Loucy (cell line): ENCODE measurements at regions not wholly inside any gene's neighbourhood (a gene's known extent, or its start where the extent isn't known, plus 50 kb on each side); places are given as distances from the start of the nearest gene placed in this dataset.

Experiments used
- EZH2phosphoT487 ChIP-seq: fragments of 200-600 bp; IDR thresholded peaks from 2 replicates; pipeline ENCODE4 v1.6.1; 2018; ENCODE audit warnings: antibody characterized with exemption, mild to moderate bottlenecking, moderate library complexity, borderline replicate concordance
- TF ChIP-seq, protein P1 (sequence below): fragments of 200-600 bp; sonication (generic); conservative IDR thresholded peaks from 2 replicates; pipeline ENCODE4 v1.5.1; 2014; ENCODE audit warnings: mild to moderate bottlenecking, antibody characterized with exemption, low read length

DNA sequence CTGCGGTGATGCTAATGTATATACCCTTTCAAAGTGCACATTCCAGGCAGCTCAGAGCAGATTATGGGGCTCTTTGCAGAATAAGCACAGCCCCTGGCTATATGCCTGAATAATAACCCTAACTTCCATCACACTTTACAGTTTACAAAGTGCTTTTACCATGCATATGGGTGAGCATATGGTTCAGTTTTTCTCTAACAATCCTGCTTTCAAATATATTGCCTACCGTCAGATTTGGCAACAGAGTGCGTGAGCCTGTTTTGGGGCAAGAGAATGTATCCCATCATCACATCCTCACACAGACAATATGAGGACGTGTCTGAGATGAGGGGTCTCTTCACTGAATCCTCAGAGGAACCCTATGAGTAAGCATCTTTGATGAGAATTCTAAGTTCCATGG is 162.8 kb upstream of the VCX start:
- TF ChIP-seq, protein P1, sequence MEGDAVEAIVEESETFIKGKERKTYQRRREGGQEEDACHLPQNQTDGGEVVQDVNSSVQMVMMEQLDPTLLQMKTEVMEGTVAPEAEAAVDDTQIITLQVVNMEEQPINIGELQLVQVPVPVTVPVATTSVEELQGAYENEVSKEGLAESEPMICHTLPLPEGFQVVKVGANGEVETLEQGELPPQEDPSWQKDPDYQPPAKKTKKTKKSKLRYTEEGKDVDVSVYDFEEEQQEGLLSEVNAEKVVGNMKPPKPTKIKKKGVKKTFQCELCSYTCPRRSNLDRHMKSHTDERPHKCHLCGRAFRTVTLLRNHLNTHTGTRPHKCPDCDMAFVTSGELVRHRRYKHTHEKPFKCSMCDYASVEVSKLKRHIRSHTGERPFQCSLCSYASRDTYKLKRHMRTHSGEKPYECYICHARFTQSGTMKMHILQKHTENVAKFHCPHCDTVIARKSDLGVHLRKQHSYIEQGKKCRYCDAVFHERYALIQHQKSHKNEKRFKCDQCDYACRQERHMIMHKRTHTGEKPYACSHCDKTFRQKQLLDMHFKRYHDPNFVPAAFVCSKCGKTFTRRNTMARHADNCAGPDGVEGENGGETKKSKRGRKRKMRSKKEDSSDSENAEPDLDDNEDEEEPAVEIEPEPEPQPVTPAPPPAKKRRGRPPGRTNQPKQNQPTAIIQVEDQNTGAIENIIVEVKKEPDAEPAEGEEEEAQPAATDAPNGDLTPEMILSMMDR, result no peak
- no peak for TF ChIP-seq EZH2phosphoT487
